SK-N-SH treated with all-trans-retinoic acid at 6 μM for 48 hours (cell line): ENCODE measurements at regions not wholly inside any gene's neighbourhood (a gene's known extent, or its start where the extent isn't known, plus 50 kb on each side); places are given as distances from the start of the nearest gene placed in this dataset.

Experiments used
- PPARA ChIP-seq: fragments of 250-450 bp; sonication (Bioruptor Pico); IDR thresholded peaks from 2 replicates; pipeline ENCODE4 v1.5.0; 2020; ENCODE audit warnings: mild to moderate bottlenecking, borderline replicate concordance
- RARB ChIP-seq: fragments of 250-450 bp; sonication (Bioruptor Pico); IDR thresholded peaks from 2 replicates; pipeline ENCODE4 v1.8.0; 2021; ENCODE audit warnings: mild to moderate bottlenecking, moderate library complexity
- ZC3H10 ChIP-seq: fragments of 250-450 bp; sonication (Bioruptor Pico); IDR thresholded peaks from 2 replicates; pipeline ENCODE4 v1.5.1; 2021; ENCODE audit warnings: mild to moderate bottlenecking, moderate library complexity
- ZFP3 ChIP-seq: fragments of 250-450 bp; sonication (Bioruptor Pico); IDR thresholded peaks from 2 replicates; pipeline ENCODE4 v1.5.0; 2020; ENCODE audit warnings: mild to moderate bottlenecking, moderate library complexity
- ZNF70 ChIP-seq: fragments of 450-650 bp; formaldehyde crosslinking; IDR thresholded peaks from 2 replicates; pipeline ENCODE4 v1.5.0; 2020; ENCODE audit warnings: mild to moderate bottlenecking, moderate library complexity
- TF ChIP-seq, protein P1 (sequence below): fragments of 250-450 bp; sonication (Bioruptor Pico); IDR thresholded peaks from 2 replicates; pipeline ENCODE4 v1.8.0; 2020; ENCODE audit warnings: mild to moderate bottlenecking, moderate library complexity, borderline replicate concordance

DNA sequence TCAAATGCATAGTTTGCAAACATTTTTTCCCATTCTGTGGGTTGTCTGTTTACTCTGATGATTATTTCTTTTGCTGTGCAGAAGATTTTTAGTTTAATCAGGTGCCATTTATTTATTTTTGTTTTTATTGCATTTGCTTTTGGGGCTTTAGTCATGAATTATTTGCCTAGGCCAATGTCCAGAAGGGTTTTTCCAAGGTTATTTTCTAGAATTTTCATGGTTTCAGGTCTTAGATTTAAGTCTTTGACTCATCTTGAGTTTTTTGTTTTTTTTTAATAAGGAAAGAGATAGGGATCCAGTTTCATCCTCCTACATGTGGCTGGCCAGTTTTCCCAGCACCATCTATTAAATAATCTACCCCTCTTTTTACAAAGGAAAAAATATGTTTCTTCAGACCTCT is 57.2 kb upstream of the TMEM260 start:
- TF ChIP-seq, protein P1, sequence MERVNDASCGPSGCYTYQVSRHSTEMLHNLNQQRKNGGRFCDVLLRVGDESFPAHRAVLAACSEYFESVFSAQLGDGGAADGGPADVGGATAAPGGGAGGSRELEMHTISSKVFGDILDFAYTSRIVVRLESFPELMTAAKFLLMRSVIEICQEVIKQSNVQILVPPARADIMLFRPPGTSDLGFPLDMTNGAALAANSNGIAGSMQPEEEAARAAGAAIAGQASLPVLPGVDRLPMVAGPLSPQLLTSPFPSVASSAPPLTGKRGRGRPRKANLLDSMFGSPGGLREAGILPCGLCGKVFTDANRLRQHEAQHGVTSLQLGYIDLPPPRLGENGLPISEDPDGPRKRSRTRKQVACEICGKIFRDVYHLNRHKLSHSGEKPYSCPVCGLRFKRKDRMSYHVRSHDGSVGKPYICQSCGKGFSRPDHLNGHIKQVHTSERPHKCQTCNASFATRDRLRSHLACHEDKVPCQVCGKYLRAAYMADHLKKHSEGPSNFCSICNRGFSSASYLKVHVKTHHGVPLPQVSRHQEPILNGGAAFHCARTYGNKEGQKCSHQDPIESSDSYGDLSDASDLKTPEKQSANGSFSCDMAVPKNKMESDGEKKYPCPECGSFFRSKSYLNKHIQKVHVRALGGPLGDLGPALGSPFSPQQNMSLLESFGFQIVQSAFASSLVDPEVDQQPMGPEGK (CRISPR knock-in tag) = no peak
- TF ChIP-seq ZC3H10 (CRISPR knock-in tag) (no peak), ZFP3 (CRISPR knock-in tag) (no peak), PPARA (CRISPR knock-in tag) (no peak), ZNF70 (CRISPR knock-in tag) (no peak), RARB (CRISPR knock-in tag) (no peak)
